Keratinocyte (primary cell): ENCODE measurements at regions not wholly inside any gene's neighbourhood (a gene's known extent, or its start where the extent isn't known, plus 50 kb on each side); places are given as distances from the start of the nearest gene placed in this dataset.

Experiments
- EZH2 ChIP-seq: IDR thresholded peaks from one replicate; pipeline ENCODE4 v1.6.1; 2012; ENCODE audit warnings: inconsistent platforms, mild to moderate bottlenecking, low read length, moderate library complexity
- TF ChIP-seq, protein P1 (sequence below), 3 experiments: IDR thresholded peaks in 1 of 3; conservative IDR thresholded peaks in 1 of 3; optimal IDR thresholded peaks in 1 of 3; 2 replicates in 2 of 3; 3 replicates in 1 of 3; pipeline versions ENCODE3 to v1.5.1; 2011; ENCODE audit warnings: low read length in 3 of 3, mild to moderate bottlenecking in 3 of 3, moderate library complexity in 2 of 3, control low read depth in 1 of 3, inconsistent platforms in 1 of 3; ENCODE audit not compliant: insufficient read depth in 2 of 3; ENCODE audit errors: extremely low read depth in 1 of 3

GRCh38 chr5:96065685-96066385 is 104.2 kb upstream of the ELL2 start:
- TF ChIP-seq, protein P1, sequence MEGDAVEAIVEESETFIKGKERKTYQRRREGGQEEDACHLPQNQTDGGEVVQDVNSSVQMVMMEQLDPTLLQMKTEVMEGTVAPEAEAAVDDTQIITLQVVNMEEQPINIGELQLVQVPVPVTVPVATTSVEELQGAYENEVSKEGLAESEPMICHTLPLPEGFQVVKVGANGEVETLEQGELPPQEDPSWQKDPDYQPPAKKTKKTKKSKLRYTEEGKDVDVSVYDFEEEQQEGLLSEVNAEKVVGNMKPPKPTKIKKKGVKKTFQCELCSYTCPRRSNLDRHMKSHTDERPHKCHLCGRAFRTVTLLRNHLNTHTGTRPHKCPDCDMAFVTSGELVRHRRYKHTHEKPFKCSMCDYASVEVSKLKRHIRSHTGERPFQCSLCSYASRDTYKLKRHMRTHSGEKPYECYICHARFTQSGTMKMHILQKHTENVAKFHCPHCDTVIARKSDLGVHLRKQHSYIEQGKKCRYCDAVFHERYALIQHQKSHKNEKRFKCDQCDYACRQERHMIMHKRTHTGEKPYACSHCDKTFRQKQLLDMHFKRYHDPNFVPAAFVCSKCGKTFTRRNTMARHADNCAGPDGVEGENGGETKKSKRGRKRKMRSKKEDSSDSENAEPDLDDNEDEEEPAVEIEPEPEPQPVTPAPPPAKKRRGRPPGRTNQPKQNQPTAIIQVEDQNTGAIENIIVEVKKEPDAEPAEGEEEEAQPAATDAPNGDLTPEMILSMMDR (optimal IDR thresholded peaks at IDR 0.05 in 1 of 3, IDR thresholded peaks at IDR 0.05 in 1 of 3, conservative IDR thresholded peaks at IDR 0.05 in 1 of 3; ENCODE audit: extremely low read depth in 1 of 3, insufficient read depth in 2 of 3, low read length in 3 of 3) = no peak
- TF ChIP-seq EZH2 = no peak
